Myocyte (in vitro differentiated cells): ENCODE measurements at regions not wholly inside any gene's neighbourhood (a gene's known extent, or its start where the extent isn't known, plus 50 kb on each side); places are given as distances from the start of the nearest gene placed in this dataset.

Experiments
- DNase-seq: peaks from one replicate; pipeline ENCODE4 v3.0.0-alpha.2; 2012; ENCODE audit warnings: low read depth

DNA sequence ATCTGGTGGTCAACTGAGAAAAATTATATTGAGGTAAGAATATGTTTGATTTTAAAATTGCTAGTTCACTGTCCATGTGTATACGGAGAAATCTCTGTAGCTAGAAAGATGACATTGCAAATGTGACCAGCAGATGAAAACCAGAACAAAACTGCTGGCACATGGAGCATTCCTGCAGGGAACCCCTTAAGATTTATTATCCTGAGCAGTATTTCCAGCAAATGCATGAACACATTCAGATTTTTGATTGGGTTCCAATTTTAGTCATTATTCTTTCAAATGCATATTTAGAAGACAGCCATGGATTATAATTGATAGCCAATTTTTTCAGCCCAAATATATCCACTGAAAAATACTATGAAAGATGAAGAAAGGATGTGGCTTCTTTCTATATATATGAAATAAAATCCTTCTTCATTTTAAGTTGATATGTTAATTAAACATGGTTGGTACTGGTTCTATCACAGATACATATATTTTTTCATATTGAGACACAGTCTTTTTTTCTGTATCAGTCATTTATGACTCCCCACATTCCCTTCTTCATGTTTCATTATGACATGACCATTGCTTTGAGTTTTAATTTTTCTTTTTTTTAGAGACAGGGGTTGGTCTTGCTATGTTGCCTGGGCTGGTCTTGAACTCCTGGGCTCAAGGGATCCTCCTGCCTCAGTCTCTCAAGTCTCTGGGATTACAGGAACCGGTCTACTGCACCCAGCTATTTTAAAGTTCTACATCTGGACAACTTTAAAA lies 376.5 kb downstream of the KLF12 start:
- no peak for DNase-seq

DNA sequence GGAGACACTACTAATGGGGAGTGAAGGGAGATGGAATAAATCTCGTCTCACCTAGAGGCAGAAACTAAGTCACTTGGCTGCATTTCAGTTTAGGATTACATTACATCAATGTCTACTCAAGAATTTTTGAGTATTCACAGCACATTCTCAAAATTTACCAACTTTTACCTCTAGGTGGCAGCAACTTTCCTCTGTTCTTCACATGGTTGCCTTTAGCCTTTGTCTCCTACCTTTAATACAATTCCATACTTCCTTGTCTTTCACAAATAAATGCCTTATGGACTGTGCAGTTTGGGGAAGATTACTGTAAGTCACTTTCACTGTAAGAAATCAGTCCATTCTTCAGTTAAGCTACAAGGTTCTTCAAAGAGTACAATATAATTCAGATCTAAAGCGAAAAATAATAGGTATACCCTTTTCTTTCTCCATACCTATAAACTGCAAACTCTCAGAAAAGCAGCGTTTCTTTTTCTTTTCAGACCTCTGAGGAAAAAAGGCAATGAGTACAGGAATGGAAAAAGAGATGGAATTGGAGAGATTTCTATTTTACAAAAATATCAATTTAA lies 379.4 kb downstream of the KLF12 start:
- DNase-seq = peak; percentile 80

DNA sequence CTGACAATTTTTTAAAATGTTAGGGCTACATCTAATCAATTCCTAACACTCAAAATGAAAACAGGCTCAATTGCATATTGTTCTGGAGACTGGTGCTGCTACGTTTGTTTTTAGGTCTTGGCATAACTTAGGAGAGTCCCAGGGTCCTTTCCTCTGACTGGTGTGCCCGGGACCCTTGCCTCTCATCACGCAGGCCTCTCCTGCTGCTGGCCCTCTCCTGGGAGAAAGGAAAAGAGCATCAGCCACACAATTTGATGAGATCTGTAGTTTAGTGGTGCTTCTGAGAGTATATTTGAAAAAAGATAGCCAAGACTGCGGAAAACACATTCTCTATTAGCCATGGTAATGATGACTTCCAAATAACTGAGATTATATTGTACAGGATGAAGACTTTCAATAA lies 380.0 kb downstream of the KLF12 start:
- no peak for DNase-seq

DNA sequence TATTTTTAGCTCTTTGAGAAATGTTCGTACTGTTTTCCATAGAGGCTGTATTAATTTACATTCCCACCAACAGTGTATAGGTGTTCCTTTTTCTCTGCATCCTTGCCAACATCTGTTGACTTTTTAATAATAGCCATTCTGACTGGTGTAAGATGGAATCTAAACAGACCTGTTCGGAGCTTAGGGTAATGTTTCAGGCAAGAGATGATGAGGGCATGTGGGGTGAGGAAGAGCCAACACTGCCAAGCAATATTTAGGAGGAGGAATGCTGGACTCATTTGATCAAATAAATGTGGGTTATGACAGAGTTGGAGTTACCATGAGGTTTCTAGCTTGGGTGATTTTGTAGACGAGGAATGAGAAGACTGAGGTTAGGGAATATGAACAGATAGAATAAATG lies 382.9 kb downstream of the KLF12 start:
- DNase-seq = no peak

DNA sequence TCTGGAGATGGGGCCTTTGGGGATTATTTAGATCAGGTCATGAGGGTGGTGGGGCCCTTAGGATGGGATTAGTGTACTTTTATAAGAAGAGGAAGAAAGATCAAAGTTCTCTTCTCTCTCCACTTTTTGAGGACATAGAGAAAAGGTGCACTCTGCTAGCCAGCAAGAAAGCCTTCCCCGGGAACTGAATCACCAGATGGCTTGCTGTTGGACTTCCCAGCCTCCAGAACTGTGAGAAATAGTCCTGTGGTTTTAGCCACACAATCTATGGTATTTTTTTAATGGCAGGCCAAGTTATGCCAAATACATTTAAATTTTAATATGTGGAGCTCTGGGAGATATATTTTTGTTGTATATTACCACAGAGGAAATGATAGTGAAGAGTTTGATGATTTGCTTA lies 385.8 kb downstream of the KLF12 start:
- DNase-seq = no peak

DNA sequence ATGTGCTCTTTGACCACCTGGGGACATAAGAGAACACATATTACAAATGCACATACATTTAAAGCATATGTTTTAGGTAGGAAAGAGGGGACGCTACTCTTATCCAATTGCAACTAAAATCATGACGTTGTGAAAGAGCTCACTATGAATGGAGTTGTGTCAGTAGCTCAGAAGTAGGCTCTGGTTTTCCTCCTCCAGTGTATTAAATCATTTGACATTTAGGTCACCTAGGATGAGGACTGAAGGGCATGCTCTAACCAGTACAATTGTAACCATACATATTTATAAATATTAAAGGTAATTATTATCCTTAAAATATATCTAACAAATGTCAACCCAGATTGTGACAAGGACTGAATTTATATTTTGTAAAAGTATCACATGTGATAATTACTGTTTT lies 389.0 kb downstream of the KLF12 start:
- no peak for DNase-seq

DNA sequence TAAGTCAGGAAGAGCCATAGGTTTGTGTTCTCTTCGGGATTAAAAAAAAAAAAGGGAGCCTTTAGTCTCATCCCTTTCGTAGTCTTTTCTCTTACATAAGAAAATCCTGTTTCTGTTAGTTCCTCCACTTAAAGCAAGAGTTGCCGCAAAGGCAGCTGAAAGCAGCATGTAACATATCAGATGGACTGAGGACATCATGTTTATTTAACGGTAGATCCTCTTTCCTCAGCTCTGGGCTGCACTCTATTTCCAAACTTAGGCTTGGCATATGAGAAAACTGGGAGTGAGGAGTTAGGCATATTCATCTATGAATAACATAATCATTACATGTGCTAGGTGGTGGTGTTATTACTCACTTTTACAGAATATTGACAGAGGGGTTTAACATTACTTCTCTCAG lies 391.2 kb downstream of the KLF12 start:
- DNase-seq = no peak

DNA sequence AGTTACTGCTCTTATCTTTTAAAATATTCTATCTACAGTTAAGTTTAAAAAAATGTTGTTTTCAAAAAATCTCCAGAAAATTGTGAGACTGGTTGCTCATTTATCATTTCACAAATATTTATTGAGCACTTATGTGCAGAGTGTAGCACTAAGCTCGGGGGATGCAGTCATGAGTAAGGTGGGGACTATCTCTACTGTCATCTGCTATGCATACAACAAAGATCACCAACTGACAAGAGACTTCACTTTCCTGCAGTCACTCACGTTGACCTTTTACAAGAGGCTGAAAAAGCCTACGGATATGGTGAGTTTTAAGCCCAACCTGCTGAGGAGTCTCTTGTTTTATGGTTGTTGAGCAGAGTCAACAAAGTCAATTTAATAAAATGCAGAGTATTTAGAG lies 392.5 kb downstream of the KLF12 start:
- DNase-seq = no peak

DNA sequence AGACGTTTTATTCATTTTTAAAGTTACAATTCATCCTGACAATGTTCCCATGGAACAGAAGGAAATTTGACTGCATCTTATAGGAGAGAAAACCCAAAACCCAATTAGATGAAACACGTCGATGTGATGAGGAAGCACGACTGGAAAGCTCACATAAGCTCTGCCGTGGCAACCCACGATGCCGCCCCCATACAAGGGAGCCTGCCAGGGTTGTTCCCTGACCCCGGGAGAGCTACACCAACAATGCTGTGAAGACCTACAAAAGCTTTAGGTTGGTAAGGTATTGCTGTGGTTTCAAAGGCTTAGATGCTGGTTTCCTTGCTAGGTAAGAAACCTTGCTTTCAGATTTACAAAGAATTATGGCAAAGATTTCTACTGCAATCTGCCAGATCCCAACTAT lies 393.1 kb downstream of the KLF12 start:
- no peak for DNase-seq

DNA sequence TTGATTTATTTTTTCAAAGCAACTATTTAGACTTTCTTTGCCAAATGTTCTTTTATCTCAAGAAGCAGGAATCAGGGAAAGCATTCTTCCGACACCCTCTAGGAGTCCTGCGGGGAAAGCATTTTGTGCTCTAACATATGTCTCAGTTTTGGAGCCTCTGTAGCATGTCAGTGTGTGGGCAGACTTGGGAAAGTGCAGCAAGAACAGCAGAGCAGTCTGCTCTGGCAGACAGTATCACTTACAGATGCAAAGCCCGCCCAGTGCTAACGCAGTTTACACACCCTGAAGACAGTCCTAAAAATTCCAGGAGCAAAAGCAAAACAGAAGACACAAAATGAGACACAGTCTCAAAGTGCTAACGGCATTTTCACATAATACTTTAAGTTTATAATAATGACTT lies 393.5 kb downstream of the KLF12 start:
- no peak for DNase-seq

DNA sequence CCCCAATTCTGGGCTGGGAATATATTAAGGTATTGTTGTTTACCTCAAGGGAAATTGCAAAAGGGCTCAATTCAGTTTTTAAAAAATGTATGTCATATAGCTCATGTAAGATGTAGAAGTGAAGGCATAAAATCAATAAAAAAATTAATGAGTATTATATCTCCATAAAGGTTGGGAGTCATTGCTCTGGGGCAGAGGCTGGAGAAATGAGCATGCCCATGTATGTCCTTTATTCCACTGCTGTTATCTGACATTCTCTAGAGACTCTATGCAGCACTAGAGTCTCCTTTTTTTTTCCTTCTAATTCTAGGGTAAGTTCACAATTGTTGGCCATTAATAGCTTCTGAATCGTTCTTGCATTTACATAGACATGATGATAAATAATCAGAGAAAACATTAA lies 394.8 kb downstream of the KLF12 start:
- no peak for DNase-seq

DNA sequence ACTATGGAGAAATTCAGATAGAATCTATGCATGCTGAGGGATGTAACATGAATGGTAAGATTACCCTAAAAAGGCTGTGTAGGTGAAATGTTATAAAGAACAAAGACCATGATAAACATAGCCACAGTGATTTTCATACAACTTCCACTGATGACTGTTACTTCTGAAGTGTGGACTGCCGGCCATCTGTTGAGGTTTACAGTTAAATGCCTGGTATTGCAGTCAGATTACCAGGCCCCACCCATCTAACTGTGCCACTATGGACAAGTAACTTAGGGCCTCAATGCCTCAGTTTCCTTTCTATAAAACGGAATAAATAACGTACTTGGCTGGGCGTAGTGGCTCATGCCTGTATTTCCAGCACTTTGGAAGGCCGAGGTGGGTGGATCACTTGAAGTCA lies 395.6 kb downstream of the KLF12 start:
- peak; percentile 51 for DNase-seq

DNA sequence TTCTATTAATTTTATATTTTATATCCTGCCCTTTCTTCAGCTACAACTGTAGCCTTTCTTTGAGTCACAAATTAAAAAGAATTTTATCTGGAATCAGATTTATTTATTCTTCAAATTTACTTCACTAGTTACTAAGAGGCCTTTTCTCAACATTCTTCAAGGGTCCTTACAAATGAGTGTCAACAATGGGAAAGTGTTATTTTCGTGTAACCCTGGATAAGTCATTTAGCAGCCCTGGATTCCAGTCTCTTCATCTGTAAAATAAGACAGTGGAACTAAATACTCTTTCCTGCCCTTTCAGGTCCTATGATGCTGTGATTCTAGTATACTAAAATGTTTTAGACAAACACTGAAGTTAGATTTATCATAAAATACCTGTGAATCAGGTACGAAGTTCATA lies 397.0 kb downstream of the KLF12 start:
- DNase-seq = no peak

DNA sequence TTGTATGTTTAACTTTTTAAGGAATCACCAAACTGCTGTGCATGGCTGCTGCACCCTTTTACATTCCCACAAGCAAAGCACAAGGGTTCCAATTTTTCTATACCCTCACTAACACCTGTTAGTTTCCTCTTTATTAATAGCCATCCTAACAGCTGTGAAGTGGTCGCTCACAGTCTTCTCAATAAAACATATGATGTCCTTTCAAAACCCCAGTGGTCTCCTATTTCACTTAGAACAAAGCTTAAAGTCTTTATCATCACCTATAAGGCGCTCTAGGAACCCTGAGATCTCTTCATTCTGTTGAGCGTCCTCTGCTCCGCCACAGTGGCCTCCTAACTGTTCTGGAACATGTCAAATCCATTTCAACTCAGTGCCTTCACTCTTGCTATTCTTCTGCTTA lies 400.5 kb downstream of the KLF12 start:
- peak; percentile 80 for DNase-seq

DNA sequence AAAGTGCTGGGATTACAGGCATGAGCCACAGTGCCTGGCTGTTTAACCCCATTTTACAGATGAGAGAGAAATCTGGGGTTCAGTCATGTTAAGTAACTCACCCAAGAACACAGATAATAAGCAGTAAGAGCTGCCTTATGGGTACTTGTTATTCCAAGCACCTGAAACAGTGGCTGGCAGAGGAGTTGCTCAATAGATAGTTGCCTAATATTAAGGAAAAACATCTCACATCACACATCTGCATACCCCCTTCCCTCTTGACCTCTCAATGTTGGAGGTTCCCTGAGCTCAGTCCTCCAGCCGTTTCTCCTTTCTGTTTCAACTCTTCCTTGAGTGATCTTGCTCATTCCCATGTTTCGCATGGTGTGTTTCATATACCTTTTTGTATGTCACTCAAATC lies 401.9 kb downstream of the KLF12 start:
- DNase-seq = no peak

DNA sequence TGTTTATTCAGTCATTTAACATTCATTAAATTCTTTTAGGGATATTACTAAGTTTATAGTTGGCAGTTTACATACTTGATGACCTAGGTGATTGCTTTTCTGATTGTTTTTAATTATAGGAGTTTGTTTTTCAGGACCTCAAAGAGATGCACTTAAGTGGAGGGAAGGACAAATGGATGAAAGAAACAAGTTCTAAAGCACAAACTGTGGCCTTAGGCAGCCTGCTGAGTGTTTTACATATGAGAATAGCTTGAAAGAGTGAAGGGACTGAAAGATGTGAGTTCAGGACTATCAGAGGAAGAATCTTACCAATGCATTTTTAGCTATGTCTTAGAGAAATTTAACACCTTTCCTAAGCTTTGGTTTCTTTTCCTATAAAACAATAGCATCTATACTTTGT lies 402.6 kb downstream of the KLF12 start:
- no peak for DNase-seq

DNA sequence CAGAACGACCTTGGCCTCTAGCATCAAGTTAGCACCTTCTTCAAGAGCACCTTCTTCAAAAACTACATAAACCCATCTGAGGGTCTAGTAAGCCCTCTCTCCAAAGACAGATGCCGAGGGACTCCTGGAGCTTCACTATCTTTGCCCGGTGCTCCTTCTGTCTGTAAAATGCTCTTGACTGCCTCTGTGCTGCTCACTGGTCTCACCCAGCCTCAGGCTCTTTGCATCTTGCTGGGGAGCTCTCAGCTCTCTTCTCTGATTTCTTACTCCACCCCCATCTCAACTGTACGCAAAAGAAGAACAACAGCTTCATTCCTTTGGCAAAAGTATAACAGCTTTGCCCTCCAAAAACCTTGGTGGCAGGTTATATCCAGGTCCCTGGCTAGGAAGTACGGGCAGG lies 404.2 kb downstream of the KLF12 start:
- DNase-seq = no peak

DNA sequence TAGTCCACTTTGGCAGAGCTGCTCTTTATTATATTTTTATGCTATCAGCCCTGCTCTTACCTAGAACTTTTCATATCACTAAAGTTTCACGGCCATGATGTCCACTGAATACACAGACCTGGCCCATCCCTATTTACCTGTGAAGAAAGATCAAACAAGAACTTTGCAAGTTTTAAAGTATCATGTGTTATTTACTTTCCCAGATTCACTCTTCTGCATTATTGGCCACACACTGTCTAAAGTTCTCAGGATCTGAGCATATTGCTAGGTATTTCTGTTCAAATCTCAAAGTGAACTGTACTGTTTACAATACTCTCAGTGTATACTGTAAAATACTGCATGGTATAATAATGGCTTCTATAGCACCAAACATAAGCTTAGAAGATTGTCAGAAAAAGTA lies 405.2 kb downstream of the KLF12 start:
- DNase-seq = no peak

DNA sequence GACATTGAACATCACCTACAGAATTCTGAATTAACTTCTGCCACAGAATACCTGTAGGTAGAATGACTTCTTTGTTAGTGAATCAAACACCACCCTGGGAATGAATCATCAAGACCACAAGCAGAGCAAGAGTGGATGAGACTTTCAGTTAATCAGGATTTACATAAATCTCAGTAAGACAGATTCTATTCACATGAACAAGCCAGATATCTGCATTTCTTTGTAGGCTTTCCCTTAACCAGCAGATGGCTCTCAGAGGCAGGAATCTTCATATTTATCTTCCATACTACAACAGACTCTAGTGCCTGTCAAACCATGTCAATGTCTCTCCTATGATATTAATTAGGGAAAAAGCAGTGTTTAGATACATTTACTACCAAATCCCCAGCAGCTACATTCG lies 412.1 kb downstream of the KLF12 start:
- DNase-seq = peak; percentile 60

DNA sequence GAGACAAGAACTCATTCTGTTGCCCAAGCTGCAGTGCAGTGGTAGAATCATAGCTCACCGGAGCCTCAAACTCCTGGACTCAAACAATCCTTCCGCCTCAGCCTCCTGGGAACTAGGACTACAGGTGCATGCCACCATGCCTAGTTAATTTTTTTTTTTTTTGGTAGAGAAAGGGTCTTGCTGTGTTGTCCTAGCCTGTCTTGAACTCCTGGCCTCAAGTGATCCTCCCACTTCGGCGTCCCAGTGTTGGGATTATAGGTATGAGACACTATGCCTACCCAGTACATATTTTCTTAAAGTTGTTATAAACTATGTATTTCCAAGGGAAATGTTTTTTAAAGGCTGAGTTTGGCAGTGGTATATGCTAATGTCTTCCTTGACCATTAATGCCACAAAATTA lies 412.6 kb downstream of the KLF12 start:
- no peak for DNase-seq

DNA sequence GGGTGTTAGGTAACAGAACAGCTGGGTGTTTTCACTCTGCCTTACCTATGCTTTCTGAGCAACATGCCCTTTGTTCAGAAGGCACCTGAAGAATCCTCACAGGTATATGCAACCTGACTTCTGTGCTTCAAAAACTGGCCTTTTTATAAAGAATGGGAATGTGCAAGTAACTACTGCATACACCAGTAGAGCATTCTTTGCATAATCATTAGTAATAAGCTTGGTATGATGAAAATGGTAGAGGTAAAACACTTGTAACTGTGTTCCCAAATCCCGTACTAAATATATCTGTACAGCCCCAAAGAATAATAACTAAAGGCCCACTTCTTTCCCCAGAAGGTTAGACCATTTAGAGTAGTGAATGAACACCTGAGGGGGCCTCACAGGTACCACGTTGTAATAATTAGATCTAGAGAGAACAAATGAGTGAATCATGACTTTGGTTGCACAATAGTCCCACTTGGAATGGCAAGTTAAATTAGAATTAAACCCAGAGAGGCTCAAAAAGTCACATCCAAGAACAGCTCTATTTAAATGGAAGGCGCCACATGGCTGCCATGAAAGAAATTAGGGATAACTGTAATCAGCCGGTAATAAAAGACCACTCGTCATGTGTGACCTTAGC lies 413.9 kb downstream of the KLF12 start:
- no peak for DNase-seq

DNA sequence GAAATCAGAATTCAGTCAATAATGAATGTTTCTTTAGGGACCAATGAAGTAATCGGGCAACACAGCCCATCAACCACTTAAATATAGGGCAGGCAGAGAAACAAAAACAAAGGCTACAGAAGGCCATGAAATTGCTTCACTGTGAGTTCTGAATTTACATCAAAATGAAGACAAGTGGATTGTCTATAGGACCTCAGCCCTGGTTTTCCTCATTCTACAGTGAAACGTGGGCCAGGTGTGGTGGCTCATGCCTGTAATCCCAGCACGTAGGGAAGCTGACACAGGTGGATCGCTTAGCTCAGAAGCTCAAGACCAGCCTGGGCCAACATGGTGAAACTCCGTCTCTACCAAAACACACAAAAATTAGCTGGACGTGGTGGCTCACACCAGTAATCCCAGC lies 416.0 kb downstream of the KLF12 start:
- DNase-seq = no peak

DNA sequence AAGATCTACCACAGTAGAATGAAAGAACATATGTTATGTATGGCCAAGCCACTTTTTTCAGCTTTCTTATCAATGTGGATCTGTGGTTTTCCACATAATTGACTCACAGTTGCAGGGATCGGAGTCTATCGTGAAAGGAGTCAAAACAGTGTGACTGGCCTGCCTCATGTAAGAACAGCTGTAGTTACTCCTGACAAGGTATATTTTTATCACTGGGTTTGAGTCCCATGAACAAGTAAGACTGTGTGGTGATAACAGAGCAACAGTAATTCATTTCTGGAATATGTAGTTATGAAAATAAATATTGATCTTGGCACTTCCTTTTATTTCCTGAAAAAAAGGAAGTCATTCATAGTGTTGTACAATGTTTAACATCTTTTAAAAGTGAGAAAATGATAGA lies 416.6 kb downstream of the KLF12 start:
- DNase-seq = peak; percentile 66
